ENCODE measurements at regions not wholly inside any gene's neighbourhood (a gene's known extent, or its start where the extent isn't known, plus 50 kb on each side); places are given as distances from the start of the nearest gene placed in this dataset.
"Not testable (repeated sequence)": the region's sequence is repeated elsewhere in the genome, so short reads cannot be mapped to it uniquely, and the experiment has no call there.

DNA sequence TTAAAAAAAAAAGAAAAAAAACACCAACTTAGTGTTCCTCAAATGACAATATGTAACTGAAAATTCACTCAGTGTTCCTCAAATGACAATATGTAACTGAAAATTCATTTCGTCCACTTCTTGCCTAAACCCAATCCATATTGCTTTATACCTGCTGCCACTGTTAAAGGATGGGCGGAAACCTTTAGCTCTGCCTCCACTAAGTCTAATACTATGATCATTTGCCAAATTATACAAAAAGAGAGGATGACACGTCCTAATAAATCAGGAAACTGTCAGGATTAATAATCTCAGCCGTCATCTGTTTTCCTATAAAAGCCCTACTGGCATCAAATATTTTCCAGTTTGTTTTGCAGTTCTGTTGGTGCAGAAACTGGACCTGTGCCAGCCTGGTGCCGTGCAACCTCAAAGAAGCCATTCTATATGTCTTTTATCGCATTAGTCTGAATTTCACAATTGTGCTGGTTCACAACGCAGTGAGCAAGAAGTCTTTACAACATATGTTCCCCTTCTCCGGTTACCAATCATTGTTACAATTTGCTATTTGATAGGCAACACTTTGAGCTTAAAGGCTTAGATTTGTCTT lies 160.4 kb upstream of the KCNH8 start:
- DNase-seq: no peak

DNA sequence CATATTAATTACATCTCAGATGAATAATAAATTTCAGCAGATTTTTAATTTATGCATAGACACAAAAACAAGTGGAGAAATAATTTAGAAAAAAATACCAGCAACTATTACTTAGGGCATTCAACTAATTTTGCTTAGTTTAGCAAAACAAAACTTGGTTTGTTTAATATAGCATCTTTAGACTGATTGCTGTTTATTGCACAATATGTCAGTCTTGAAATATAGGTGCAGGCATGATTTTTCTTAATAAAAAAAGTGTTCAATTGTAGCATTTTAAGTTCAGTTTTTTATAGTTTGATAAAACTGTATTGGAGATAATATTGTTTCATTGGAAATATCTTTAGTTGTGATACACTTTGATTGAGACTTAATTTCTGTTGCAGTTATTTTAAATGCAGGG lies 161.2 kb upstream of the KCNH8 start:
- no peak for DNase-seq

- no peak for DNase-seq
Observed at GRCh38 chr3:18982920-18983319, 165.4 kb upstream of the KCNH8 start.

- DNase-seq: not testable (repeated sequence)
Observed at GRCh38 chr3:18976102-18976501, 172.2 kb upstream of the KCNH8 start.

- DNase-seq: no peak
Observed at GRCh38 chr3:18968120-18968519, 180.2 kb upstream of the KCNH8 start.

DNA sequence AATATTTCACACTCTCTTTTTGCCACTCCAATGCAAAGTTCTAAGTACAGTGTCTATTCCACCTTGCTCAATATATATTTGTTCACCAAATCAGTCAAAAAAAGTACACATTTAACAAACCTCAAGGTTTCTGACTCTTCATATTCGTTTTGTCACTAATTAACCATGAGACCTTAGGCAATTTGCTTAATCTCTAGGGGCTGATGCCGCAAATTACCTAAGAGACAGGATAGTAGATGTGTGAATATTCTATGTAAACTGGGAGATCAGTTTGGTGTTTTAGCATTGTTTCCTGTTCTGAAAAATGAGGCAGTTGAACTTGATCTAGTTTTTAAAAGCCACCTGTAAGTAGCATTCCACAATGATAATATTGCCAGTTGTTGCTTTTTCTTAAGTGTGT lies 182.5 kb upstream of the KCNH8 start:
- no peak for DNase-seq

GRCh38 chr3:18964640-18965039 lies 183.7 kb upstream of the KCNH8 start:
- DNase-seq: no peak

DNA sequence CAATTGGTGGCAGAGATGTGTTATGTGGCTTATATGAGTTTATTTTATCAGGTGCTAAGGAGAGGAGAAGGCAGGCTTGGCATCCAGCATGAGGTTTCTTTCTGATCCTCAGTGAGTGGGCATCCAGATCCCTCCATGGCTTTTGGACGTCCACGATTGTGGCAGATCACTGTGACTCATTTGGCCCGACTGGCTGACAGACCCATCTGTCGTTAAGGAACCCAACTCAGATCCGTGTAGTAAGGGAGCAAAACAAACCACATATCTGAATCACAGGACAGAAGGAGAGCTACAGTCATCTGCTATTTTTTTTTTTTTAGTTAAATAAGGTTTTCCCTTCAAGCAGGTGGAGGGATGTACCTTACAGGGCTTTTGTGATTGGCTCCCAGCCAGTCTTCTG lies 197.0 kb upstream of the KCNH8 start:
- DNase-seq: peak; percentile 43

GRCh38 chr3:18946524-18946923 lies 201.8 kb upstream of the KCNH8 start:
- no peak for DNase-seq

- no peak for DNase-seq
Observed at GRCh38 chr3:18937574-18937973, 210.7 kb upstream of the KCNH8 start.

DNA sequence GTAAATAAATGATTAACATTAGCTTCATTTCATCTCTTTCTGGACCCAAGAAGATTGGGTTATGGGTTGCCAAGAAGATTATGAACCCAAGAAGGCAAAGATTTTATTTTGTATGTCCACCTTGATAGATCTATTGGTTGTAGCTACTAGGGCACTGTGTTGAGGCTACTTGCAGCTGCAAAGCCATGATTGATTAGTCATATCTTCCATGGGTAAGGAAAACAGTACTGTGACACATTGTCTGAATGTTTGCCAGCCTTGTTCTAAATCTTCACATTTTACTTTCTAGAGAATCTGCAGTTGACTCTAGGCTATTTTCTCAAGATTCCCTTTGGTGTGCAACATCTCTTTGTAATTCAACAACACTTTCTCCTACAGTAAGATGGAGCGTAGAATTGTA lies 229.2 kb upstream of the KCNH8 start:
- no peak for DNase-seq

DNA sequence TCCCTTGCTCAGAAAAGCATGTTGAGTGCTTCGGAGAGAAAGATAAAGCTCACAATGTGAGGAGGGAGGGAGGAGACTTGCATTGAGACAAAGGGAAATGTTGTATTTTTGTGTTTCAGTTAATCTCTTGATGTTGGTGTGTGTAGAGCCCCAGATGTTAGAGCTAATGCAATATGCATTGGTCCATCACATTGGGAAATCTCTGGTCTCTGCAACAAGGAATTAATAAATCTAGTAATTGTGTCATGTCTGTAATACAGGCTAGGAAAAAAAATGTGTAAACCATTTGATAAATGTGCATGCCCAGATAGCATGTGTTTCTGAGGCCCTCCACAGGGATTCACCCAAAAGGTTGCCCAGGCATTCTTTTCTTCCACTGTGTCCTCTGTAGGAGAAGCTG lies 230.4 kb upstream of the KCNH8 start:
- DNase-seq: no peak

- DNase-seq: no peak
Observed at GRCh38 chr3:18902081-18902793, 246.1 kb upstream of the KCNH8 start.

DNA sequence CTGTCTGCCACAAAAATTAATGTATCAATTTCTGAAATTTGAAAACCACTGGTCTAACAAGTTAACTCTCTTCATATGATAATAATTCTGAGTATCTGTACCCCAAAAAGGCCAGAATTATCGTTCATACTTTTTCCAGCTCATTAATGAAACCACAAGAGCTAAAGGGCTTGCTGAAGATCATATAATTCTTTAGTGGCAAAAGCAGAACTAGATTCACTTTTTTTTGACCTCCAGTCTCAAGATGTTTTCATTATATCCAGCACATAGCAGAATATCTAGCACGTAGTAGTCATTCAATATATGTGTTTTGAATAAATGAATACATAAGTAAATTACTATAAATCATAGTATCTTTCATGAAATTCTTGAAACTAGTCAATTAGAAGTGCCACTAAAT lies 246.7 kb upstream of the KCNH8 start:
- DNase-seq: no peak

DNA sequence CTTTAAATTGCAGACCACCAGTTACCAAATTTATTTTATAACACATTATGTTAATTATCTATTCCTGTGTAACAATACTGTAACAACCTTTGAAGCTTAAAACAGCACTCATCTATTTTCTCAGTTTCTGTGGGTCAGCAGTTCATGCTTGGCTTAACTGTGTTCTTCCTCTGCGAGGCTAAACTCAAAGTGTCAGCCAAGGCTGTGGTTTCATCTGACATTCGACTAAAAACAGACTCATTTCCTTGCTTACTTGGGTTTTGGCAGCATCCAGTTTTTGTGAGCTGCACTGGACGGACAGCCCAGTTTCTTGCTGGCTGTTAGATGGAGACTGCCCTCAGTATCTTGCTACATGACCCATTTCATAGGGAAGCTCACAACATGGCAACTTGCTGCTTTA lies 247.3 kb upstream of the KCNH8 start:
- DNase-seq: no peak

DNA sequence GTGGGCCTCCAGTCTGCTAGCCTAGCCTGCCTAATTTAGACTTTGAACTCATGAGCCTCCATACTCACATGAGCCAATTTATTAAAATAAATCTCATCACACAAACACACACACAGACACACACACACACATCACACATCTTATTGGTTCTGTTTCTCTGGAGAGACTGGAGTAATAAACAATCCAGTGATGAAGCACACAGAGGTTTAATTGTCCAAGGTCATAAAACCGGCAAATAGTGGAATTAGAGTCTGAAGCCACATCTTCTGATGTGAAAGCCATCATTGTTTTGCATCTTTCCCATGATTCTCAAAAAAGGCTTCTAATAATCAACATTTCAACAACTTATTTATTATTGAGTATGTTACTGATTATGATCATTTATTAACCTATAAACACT lies 249.4 kb upstream of the KCNH8 start:
- no peak for DNase-seq

- DNase-seq: no peak
Observed at GRCh38 chr3:18892756-18893155, 255.6 kb upstream of the KCNH8 start.

GRCh38 chr3:18892047-18892446 lies 256.3 kb upstream of the KCNH8 start:
- no peak for DNase-seq

DNA sequence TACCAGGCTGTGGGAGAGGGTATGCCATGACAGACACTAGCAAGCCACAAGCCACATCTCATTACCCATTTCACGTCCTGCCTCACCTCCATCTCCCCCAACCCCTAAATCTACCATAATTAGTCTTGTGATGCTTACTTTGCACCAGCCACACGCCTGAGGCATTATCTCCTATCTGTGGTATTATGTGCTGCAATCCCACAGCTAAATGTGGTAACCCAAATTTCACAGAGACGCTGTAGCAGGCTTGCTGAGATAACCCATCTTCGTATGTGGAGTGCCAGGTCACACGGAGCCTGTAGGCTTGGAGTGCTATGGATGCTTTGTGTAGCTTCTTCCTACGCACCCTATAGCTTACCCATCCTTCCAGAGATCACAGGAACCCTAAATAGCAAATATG lies 256.7 kb upstream of the KCNH8 start:
- peak; percentile 19 for DNase-seq

DNA sequence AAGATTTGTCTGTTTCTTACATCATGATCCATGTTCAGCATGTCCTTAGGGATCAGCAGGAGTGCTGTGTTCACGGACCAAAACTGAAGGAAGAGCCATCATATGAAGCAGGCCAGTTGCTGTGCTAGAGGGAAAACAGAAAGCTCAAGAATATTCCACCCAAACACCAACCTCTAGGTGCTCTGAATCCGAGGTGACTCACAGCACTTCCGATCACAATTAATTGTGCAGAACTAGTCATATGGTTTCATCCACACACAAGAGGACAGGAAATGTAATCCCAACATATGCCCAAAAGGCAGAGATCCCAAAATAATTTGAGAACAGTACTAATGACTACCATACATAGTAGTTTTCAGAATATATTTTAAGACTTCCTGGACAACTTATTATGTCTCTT lies 257.9 kb upstream of the KCNH8 start:
- no peak for DNase-seq

- no peak for DNase-seq
Observed at GRCh38 chr3:18888819-18889218, 259.5 kb upstream of the KCNH8 start.

DNA sequence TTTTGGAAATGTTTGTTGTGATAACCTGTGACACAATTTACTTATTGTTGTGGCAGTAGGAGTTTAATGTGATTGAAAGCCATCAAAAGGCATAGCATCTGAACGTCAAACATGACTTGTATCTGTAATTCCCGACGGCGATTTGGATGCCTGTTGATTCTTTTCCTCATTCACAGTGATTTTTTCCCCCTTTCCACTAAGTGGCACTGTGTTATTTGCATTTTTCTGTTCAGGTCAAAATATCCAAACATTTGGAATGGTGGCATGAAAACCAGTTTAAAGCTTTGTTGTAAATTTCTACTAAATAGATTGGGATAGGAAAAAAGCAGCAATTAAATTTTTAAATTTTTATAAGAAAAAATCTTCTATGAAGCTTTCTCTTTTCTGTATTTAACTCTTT lies 259.9 kb upstream of the KCNH8 start:
- DNase-seq: no peak

GRCh38 chr3:18886331-18886730 lies 262.0 kb upstream of the KCNH8 start:
- DNase-seq: no peak

DNA sequence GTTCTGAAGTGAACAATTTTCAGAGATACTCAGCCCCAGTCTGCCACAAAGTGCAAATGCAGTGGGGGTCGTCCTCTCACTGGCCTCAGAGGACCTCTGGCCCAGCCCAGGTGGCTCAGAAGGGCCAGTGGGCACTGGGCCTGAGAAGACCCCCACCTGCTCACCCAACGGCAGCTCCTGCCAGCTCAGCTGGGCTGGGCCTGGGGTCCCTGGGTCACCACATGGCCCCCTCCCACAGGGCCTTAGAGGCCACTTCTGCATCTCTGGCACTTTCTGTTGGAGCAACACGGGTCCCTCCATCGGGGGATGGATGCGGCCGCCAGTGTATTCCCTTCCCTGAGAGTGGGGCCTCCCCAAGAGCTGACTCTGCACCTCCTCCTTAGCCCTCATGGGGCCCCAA lies 262.7 kb upstream of the KCNH8 start:
- no peak for DNase-seq

DNA sequence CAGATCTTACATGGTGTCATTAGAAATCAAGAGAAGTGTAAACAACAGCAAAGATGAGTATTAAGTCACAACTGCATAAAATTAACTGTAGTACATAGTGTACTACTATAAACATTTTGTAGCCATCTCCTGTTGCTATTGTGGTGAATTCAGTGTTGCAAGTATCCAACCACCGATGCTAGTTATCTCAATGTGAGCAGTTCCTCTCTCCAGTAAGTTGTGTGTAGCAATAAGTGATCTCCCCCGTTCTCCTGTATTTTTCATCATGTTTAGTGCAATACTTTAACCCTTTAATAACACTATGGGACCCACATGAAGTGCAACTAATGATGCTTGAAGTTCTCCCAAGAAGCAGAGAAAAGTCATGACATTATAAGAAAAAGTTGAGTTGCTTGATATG lies 264.7 kb upstream of the KCNH8 start:
- no peak for DNase-seq

Data from occipital lobe (tissue), 1 donor.